HEK293T (cell line): ENCODE measurements at regions not wholly inside any gene's neighbourhood (a gene's known extent, or its start where the extent isn't known, plus 50 kb on each side); places are given as distances from the start of the nearest gene placed in this dataset.

ENCODE experiments used
- CTCF ChIA-PET: fragments of 350-600 bp; formaldehyde crosslinking; extraction: SDS; loops from one replicate; lab custom pipeline; 2021; ENCODE audit warnings: antibody characterized with exemption, inconsistent platforms; lab: Yijun Ruan, JAX
- POLR2A ChIA-PET: fragments of 350-600 bp; formaldehyde crosslinking; extraction: SDS; loops from one replicate; lab custom pipeline; 2020; ENCODE audit warnings: antibody characterized with exemption, inconsistent platforms; lab: Yijun Ruan, JAX
- DNase-seq: peaks from one replicate; pipeline ENCODE4 v3.0.0; 2012; ENCODE audit warnings: mixed read lengths; ENCODE audit errors: extremely low spot score
- ARNT ChIP-seq: fragments of 450-650 bp; IDR thresholded peaks from 2 replicates; pipeline ENCODE4 v1.6.1; 2017; ENCODE audit warnings: mild to moderate bottlenecking
- BHLHE40 ChIP-seq: fragments of 450-650 bp; IDR thresholded peaks from 2 replicates; pipeline ENCODE4 v1.6.1; 2016; ENCODE audit warnings: mild to moderate bottlenecking, moderate library complexity, borderline replicate concordance
- CTBP1 ChIP-seq: fragments of 450-650 bp; IDR thresholded peaks from 2 replicates; pipeline ENCODE4 v1.6.1; 2016; ENCODE audit warnings: borderline replicate concordance
- ELF4 ChIP-seq: fragments of 450-650 bp; IDR thresholded peaks from 2 replicates; pipeline ENCODE4 v1.6.1; 2017; ENCODE audit warnings: antibody characterized with exemption
- FOXA1 ChIP-seq: fragments of 450-650 bp; IDR thresholded peaks from 2 replicates; pipeline ENCODE4 v1.6.1; 2016; ENCODE audit warnings: mild to moderate bottlenecking
- FOXK2 ChIP-seq: fragments of 450-650 bp; IDR thresholded peaks from 2 replicates; pipeline ENCODE4 v1.6.1; 2016; ENCODE audit warnings: mild to moderate bottlenecking
- FOXM1 ChIP-seq: fragments of 450-650 bp; IDR thresholded peaks from 2 replicates; pipeline ENCODE4 v1.6.1; 2017; ENCODE audit warnings: mild to moderate bottlenecking, borderline replicate concordance
- HDGF ChIP-seq: fragments of 450-650 bp; IDR thresholded peaks from 2 replicates; pipeline ENCODE4 v1.6.1; 2017; ENCODE audit warnings: antibody characterized with exemption, borderline replicate concordance
- L3MBTL2 ChIP-seq: fragments of 450-650 bp; conservative IDR thresholded peaks from 2 replicates; pipeline ENCODE4 v1.6.1; 2016; ENCODE audit warnings: mild to moderate bottlenecking
- LEF1 ChIP-seq: fragments of 450-650 bp; IDR thresholded peaks from 2 replicates; pipeline ENCODE4 v1.6.1; 2017; ENCODE audit warnings: mild to moderate bottlenecking, borderline replicate concordance
- NFRKB ChIP-seq: fragments of 450-650 bp; IDR thresholded peaks from 2 replicates; pipeline ENCODE4 v1.6.1; 2016; ENCODE audit warnings: mild to moderate bottlenecking, moderate library complexity
- PKNOX1 ChIP-seq: fragments of 450-650 bp; IDR thresholded peaks from 2 replicates; pipeline ENCODE4 v1.6.1; 2016
- SP1 ChIP-seq: fragments of 450-650 bp; IDR thresholded peaks from 2 replicates; pipeline ENCODE4 v1.6.1; 2017
- SUZ12 ChIP-seq: fragments of 450-650 bp; IDR thresholded peaks from 2 replicates; pipeline ENCODE4 v1.6.1; 2016; ENCODE audit warnings: mild to moderate bottlenecking
- TARDBP ChIP-seq: fragments of 450-650 bp; IDR thresholded peaks from 2 replicates; pipeline ENCODE4 v1.6.1; 2016
- ZNF384 ChIP-seq: fragments of 450-650 bp; IDR thresholded peaks from 2 replicates; pipeline ENCODE4 v1.6.1; 2016

- DNase-seq = no peak
- ChIA-PET POLR2A (no interaction called here), CTCF (no interaction called here)
- no peak for TF ChIP-seq ARNT
Measured at GRCh38 chr7:57204411-57204811, 72.2 kb upstream of the ZNF479 start.

GRCh38 chr7:57205000-57205399 is 72.8 kb upstream of the ZNF479 start:
- TF ChIP-seq ELF4 = no peak
- TF ChIP-seq FOXK2 = no peak
- no peak for TF ChIP-seq SP1
- no peak for TF ChIP-seq PKNOX1
- TF ChIP-seq ZNF384 = no peak
- no peak for TF ChIP-seq HDGF
- TF ChIP-seq CTBP1 = no peak
- POLR2A ChIA-PET = no interaction called here

GRCh38 chr7:57207836-57208235 is 75.6 kb upstream of the ZNF479 start:
- POLR2A ChIA-PET = no interaction called here

More at GRCh38 chr7:57205000-57205399, 72.8 kb upstream of the ZNF479 start:
- no peak for DNase-seq
- CTCF ChIA-PET = no interaction called here

GRCh38 chr7:57210212-57210611 is 78.0 kb upstream of the ZNF479 start:
- ChIA-PET CTCF (no interaction called here), POLR2A (no interaction called here)
- no peak for DNase-seq
- TF ChIP-seq SP1 (no peak), FOXA1 (no peak), CTBP1 (no peak), SUZ12 (no peak), ZNF384 (no peak), LEF1 (no peak), ARNT (no peak), ELF4 (no peak), FOXK2 (no peak), PKNOX1 (no peak), L3MBTL2 (no peak), TARDBP (no peak), NFRKB (no peak), FOXM1 (no peak)

More at GRCh38 chr7:57207836-57208235, 75.6 kb upstream of the ZNF479 start:
- TF ChIP-seq ZNF384 = no peak
- TF ChIP-seq ELF4 = no peak
- TF ChIP-seq LEF1 = no peak
- TF ChIP-seq FOXA1 = no peak
- TF ChIP-seq BHLHE40 = no peak
- no peak for TF ChIP-seq PKNOX1
- no peak for TF ChIP-seq CTBP1
- no peak for TF ChIP-seq SP1
- TF ChIP-seq FOXK2 = no peak
- TF ChIP-seq NFRKB = no peak
- TF ChIP-seq L3MBTL2 = no peak
- TF ChIP-seq TARDBP = no peak
- no peak for TF ChIP-seq FOXM1
- no peak for TF ChIP-seq SUZ12
- no peak for TF ChIP-seq ARNT
- no peak for TF ChIP-seq HDGF
- no peak for DNase-seq
- CTCF ChIA-PET = no interaction called here

- TF ChIP-seq ELF4 = no peak
- TF ChIP-seq PKNOX1 = no peak
- TF ChIP-seq BHLHE40 = no peak
- no peak for TF ChIP-seq FOXM1
- TF ChIP-seq HDGF = no peak
- no peak for TF ChIP-seq CTBP1
- no peak for TF ChIP-seq LEF1
- TF ChIP-seq SUZ12 = no peak
- TF ChIP-seq NFRKB = no peak
- TF ChIP-seq TARDBP = no peak
- no peak for TF ChIP-seq L3MBTL2
- no peak for TF ChIP-seq ZNF384
- TF ChIP-seq ARNT = no peak
- no peak for TF ChIP-seq FOXA1
- TF ChIP-seq SP1 = no peak
- TF ChIP-seq FOXK2 = no peak
- no peak for DNase-seq
- POLR2A ChIA-PET = no interaction called here
- CTCF ChIA-PET = no interaction called here
Measured at GRCh38 chr7:57210871-57211270, 78.6 kb upstream of the ZNF479 start.

GRCh38 chr7:57211428-57212100 is 79.3 kb upstream of the ZNF479 start:
- TF ChIP-seq BHLHE40 (no peak), TARDBP (no peak), ZNF384 (no peak), FOXM1 (no peak), NFRKB (no peak), FOXK2 (no peak)
- POLR2A ChIA-PET = no interaction called here
- CTCF ChIA-PET = no interaction called here
- DNase-seq = no peak
